HL-60 (cell line): ENCODE measurements at regions not wholly inside any gene's neighbourhood (a gene's known extent, or its start where the extent isn't known, plus 50 kb on each side); places are given as distances from the start of the nearest gene placed in this dataset.

ENCODE experiments used
- DNase-seq, 2 experiments: peaks; one replicate each; pipeline ENCODE4 v3.0.0-alpha.2; 2010 to 2020; ENCODE audit warnings: low read depth in 1 of 2, low spot score in 1 of 2
- H3K27ac ChIP-seq: fragments of 250-450 bp; sonication (Bioruptor Pico); replicated peaks from 2 replicates; pipeline ENCODE4 v1.5.1; 2020; ENCODE audit warnings: mild to moderate bottlenecking, moderate library complexity
- H3K27me3 ChIP-seq: fragments of 250-450 bp; sonication (Bioruptor Pico); 2 replicates; pipeline ENCODE4 v1.5.1; 2021; ENCODE audit warnings: mild to moderate bottlenecking, moderate library complexity; ENCODE audit not compliant: insufficient read depth, poor library complexity, severe bottlenecking
- H3K4me3 ChIP-seq: replicated peaks from 2 replicates; pipeline ENCODE4 v1.5.1; 2011; ENCODE audit warnings: mild to moderate bottlenecking, control low read depth, low read length; ENCODE audit not compliant: insufficient read depth
- GABPA ChIP-seq: IDR thresholded peaks from 2 replicates; pipeline ENCODE4 v1.6.1; 2012; ENCODE audit warnings: low read depth
- POLR2AphosphoS5 ChIP-seq: IDR thresholded peaks from 2 replicates; pipeline ENCODE4 v1.6.1; 2012; ENCODE audit warnings: low read depth
- SPI1 ChIP-seq: IDR thresholded peaks from 2 replicates; pipeline ENCODE4 v1.6.1; 2012; ENCODE audit warnings: low read depth, mild to moderate bottlenecking, borderline replicate concordance
- TF ChIP-seq, protein P1 (sequence below): IDR thresholded peaks from 2 replicates; pipeline ENCODE4 v1.6.1; 2012; ENCODE audit warnings: low read depth; ENCODE audit not compliant: insufficient replicate concordance
- TF ChIP-seq, protein P2 (sequence below): IDR thresholded peaks from one replicate; pipeline ENCODE4 v1.5.1; 2011; ENCODE audit warnings: low read length, control low read depth, inconsistent platforms; ENCODE audit not compliant: insufficient read depth

DNA sequence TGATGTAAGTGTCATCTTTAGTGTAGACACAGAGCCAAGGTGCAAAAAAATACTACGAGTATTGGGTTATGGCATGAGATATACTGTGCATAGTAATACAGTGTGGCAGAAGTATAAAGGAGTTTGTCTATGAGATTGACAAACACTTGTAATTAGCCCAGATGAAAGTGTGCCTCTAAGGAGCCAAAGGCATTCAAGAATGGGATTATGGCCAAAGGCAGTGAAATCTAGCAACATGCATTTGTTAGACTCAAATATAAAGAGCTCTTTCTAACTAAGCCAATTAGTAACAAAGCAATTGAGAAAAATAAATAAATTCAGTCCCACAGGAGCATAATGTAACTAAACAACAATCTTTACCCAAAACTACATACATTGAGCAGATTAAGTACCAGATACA is 1761.8 kb downstream of the SUCLG1 start:
- TF ChIP-seq SPI1 (no peak), GABPA (no peak)
- TF ChIP-seq, protein P1, sequence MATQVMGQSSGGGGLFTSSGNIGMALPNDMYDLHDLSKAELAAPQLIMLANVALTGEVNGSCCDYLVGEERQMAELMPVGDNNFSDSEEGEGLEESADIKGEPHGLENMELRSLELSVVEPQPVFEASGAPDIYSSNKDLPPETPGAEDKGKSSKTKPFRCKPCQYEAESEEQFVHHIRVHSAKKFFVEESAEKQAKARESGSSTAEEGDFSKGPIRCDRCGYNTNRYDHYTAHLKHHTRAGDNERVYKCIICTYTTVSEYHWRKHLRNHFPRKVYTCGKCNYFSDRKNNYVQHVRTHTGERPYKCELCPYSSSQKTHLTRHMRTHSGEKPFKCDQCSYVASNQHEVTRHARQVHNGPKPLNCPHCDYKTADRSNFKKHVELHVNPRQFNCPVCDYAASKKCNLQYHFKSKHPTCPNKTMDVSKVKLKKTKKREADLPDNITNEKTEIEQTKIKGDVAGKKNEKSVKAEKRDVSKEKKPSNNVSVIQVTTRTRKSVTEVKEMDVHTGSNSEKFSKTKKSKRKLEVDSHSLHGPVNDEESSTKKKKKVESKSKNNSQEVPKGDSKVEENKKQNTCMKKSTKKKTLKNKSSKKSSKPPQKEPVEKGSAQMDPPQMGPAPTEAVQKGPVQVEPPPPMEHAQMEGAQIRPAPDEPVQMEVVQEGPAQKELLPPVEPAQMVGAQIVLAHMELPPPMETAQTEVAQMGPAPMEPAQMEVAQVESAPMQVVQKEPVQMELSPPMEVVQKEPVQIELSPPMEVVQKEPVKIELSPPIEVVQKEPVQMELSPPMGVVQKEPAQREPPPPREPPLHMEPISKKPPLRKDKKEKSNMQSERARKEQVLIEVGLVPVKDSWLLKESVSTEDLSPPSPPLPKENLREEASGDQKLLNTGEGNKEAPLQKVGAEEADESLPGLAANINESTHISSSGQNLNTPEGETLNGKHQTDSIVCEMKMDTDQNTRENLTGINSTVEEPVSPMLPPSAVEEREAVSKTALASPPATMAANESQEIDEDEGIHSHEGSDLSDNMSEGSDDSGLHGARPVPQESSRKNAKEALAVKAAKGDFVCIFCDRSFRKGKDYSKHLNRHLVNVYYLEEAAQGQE: no peak
- no peak overlapping the region for H3K4me3 ChIP-seq
- DNase-seq: no peak
- H3K27me3 ChIP-seq: no peaks in the 10 kb centered on the region
- H3K27ac ChIP-seq: no peak overlapping the region

DNA sequence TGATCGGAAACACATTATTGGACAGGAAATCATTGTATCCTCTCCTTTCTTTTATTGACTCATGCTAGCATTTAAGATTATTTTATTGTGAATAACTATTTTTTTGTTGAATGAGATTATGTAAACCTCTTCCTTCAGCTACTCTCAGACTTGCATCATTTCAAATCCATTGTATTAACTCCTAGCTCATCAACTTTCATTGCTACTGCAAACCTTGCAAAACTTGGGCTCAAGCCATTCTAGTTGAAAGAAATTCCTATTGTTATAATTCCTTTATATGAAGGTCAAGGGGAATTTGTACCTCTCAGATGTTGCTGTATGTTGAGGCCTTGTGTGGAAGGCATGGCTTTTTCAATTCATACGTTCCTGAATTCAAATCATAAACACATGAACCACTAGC is 1764.6 kb downstream of the SUCLG1 start:
- Histone ChIP-seq H3K27me3 (no peaks in the 10 kb centered on the region), H3K4me3 (no peak overlapping the region), H3K27ac (no peak overlapping the region)
- TF ChIP-seq, protein P2, sequence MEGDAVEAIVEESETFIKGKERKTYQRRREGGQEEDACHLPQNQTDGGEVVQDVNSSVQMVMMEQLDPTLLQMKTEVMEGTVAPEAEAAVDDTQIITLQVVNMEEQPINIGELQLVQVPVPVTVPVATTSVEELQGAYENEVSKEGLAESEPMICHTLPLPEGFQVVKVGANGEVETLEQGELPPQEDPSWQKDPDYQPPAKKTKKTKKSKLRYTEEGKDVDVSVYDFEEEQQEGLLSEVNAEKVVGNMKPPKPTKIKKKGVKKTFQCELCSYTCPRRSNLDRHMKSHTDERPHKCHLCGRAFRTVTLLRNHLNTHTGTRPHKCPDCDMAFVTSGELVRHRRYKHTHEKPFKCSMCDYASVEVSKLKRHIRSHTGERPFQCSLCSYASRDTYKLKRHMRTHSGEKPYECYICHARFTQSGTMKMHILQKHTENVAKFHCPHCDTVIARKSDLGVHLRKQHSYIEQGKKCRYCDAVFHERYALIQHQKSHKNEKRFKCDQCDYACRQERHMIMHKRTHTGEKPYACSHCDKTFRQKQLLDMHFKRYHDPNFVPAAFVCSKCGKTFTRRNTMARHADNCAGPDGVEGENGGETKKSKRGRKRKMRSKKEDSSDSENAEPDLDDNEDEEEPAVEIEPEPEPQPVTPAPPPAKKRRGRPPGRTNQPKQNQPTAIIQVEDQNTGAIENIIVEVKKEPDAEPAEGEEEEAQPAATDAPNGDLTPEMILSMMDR: no peak
- no peak for TF ChIP-seq SPI1
- DNase-seq: no peak

GRCh38 chr2:82690757-82691411 is 1768.2 kb downstream of the SUCLG1 start:
- H3K27ac ChIP-seq: no peak overlapping the region
- TF ChIP-seq, protein P2: no peak
- TF ChIP-seq, protein P1: no peak
- TF ChIP-seq POLR2AphosphoS5 (no peak), SPI1 (no peak), GABPA (no peak)
- H3K27me3 ChIP-seq: no peaks in the 10 kb centered on the region
- no peak overlapping the region for H3K4me3 ChIP-seq
- no peak for DNase-seq

- TF ChIP-seq, protein P2: no peak
- TF ChIP-seq, protein P1: no peak
- no peak for TF ChIP-seq POLR2AphosphoS5
- no peak for TF ChIP-seq SPI1
- no peak for TF ChIP-seq GABPA
- Histone ChIP-seq H3K27ac (no peak overlapping the region), H3K27me3 (no peaks in the 10 kb centered on the region), H3K4me3 (no peak overlapping the region)
- no peak for DNase-seq
Observed at GRCh38 chr2:82675186-82675585, 1783.9 kb downstream of the SUCLG1 start.
